GM18861 (cell line): ENCODE measurements at regions not wholly inside any gene's neighbourhood (a gene's known extent, or its start where the extent isn't known, plus 50 kb on each side); places are given as distances from the start of the nearest gene placed in this dataset.

Experiments
- ATAC-seq: cut with Tn5 transposase; IDR thresholded peaks from one replicate; pipeline ENCODE4 v1.9.1; 2021; ENCODE audit not compliant: unreplicated experiment

GRCh38 chr12:77777274-77777673, 53.4 kb upstream of the NAV3 start:
- ATAC-seq: no peak

- ATAC-seq: no peak
Measured at GRCh38 chr12:77774761-77775160, 55.9 kb upstream of the NAV3 start.

GRCh38 chr12:77772676-77773298, 57.9 kb upstream of the NAV3 start:
- no peak for ATAC-seq

GRCh38 chr12:77768558-77768957, 62.1 kb upstream of the NAV3 start:
- no peak for ATAC-seq

- no peak for ATAC-seq
Measured at GRCh38 chr12:77767756-77768343, 62.8 kb upstream of the NAV3 start.

GRCh38 chr12:77767335-77767734, 63.4 kb upstream of the NAV3 start:
- ATAC-seq: no peak

- no peak for ATAC-seq
Measured at GRCh38 chr12:77766224-77766623, 64.5 kb upstream of the NAV3 start.

- no peak for ATAC-seq
Measured at GRCh38 chr12:77761286-77761685, 69.4 kb upstream of the NAV3 start.

- ATAC-seq: no peak
Measured at GRCh38 chr12:77760271-77761025, 70.2 kb upstream of the NAV3 start.

GRCh38 chr12:77754086-77754485, 76.6 kb upstream of the NAV3 start:
- no peak for ATAC-seq

- no peak for ATAC-seq
Measured at GRCh38 chr12:77751939-77752338, 78.8 kb upstream of the NAV3 start.

- peak; percentile 100 for ATAC-seq
Measured at GRCh38 chr12:77746096-77746495, 84.6 kb upstream of the NAV3 start.

- ATAC-seq: no peak
Measured at GRCh38 chr12:77745624-77746023, 85.1 kb upstream of the NAV3 start.

- ATAC-seq: no peak
Measured at GRCh38 chr12:77742631-77743030, 88.1 kb upstream of the NAV3 start.

- no peak for ATAC-seq
Measured at GRCh38 chr12:77741974-77742517, 88.6 kb upstream of the NAV3 start.

- ATAC-seq: no peak
Measured at GRCh38 chr12:77736219-77736965, 94.3 kb upstream of the NAV3 start.

GRCh38 chr12:77734214-77734883, 96.3 kb upstream of the NAV3 start:
- ATAC-seq: no peak

- ATAC-seq: no peak
Measured at GRCh38 chr12:77728018-77728417, 102.7 kb upstream of the NAV3 start.

GRCh38 chr12:77727442-77728001, 103.2 kb upstream of the NAV3 start:
- ATAC-seq: no peak

- no peak for ATAC-seq
Measured at GRCh38 chr12:77725611-77726010, 105.1 kb upstream of the NAV3 start.
